ENCODE measurements at regions not wholly inside any gene's neighbourhood (a gene's known extent, or its start where the extent isn't known, plus 50 kb on each side); places are given as distances from the start of the nearest gene placed in this dataset.

DNA sequence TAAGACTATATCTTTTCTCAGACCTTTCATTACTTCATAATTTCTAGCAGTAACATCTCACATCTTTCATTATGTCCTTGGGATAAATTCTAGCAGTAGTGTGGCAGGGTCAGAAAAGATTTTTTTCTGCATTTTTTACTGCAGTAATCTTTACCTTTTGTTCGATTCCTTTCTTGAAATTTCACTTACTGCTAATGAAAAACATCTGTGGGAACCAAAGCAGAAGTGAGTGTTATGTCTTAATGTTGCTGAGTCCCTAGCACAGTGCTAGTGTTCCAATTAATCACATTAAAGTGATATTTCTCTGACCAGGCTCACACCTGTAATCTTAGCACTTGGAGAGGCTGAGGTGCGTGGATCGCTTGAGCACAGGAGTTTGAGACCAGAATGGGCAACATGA is 123.6 kb downstream of the EHF start:
- Histone ChIP-seq H3K9me3 (no peaks in the 10 kb centered on the region), H3K27ac (no peak overlapping the region), H3K27me3 (no peaks in the 10 kb centered on the region), H3K4me1 (peaks cover 0 to 23% (median 12%) of the 10 kb centered on the region in 4 donors), H3K4me3 (no peak overlapping the region), H3K36me3 (no peaks in the 10 kb centered on the region)
- intact Hi-C loops (cut with DNase I; ENCODE audit: low total_unique reads) = no loop called here
- TF ChIP-seq EP300 (IDR thresholded peaks at IDR 0.05) (no peak), POLR2AphosphoS5 (IDR thresholded peaks at IDR 0.05) (no peak), POLR2A (IDR thresholded peaks at IDR 0.05) (no peak)
- TF ChIP-seq, protein P1, sequence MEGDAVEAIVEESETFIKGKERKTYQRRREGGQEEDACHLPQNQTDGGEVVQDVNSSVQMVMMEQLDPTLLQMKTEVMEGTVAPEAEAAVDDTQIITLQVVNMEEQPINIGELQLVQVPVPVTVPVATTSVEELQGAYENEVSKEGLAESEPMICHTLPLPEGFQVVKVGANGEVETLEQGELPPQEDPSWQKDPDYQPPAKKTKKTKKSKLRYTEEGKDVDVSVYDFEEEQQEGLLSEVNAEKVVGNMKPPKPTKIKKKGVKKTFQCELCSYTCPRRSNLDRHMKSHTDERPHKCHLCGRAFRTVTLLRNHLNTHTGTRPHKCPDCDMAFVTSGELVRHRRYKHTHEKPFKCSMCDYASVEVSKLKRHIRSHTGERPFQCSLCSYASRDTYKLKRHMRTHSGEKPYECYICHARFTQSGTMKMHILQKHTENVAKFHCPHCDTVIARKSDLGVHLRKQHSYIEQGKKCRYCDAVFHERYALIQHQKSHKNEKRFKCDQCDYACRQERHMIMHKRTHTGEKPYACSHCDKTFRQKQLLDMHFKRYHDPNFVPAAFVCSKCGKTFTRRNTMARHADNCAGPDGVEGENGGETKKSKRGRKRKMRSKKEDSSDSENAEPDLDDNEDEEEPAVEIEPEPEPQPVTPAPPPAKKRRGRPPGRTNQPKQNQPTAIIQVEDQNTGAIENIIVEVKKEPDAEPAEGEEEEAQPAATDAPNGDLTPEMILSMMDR (IDR thresholded peaks at IDR 0.05) = no peak
- DNase-seq = no peak
- 79 to 84% (median 80%) methylated on average over 3 of the region's 3 CpGs for WGBS, 5 donors

DNA sequence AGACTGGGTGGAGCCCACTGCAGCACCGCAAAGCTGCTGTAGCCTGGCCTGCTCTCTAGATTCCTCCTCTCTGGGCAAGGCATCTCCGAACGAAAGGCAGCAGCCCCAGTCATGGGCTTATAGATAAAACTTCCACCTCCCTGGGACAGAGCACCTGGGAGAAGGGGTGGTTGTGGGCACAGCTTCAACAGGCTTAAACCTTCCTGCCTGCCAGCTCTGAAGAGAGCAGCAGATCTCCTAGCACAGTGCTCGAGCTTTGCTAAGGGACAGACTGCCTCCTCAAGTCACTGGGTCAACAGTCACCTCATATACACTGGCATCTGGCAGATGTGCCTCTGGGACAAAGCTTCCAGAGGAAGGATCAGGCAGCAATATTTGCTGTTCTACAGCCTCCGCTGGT is 117.3 kb downstream of the EHF start:
- DNase-seq = no peak
- H3K27me3 ChIP-seq = no peaks in the 10 kb centered on the region
- H3K4me1 ChIP-seq = no peaks in the 10 kb centered on the region
- WGBS, 5 donors = 76 to 93% (median 87%) methylated on average over 3 to 5 of the region's 5 CpGs
- no peak overlapping the region for H3K27ac ChIP-seq
- H3K9me3 ChIP-seq = peaks cover 0 to 7% (median 5%) of the 10 kb centered on the region in 4 donors
- no peak overlapping the region for H3K4me3 ChIP-seq
- intact Hi-C loops (cut with DNase I; ENCODE audit: low total_unique reads) = no loop called here
- no peak for TF ChIP-seq POLR2A (IDR thresholded peaks at IDR 0.05)
- TF ChIP-seq POLR2AphosphoS5 (IDR thresholded peaks at IDR 0.05) = no peak
- TF ChIP-seq, protein P1 (IDR thresholded peaks at IDR 0.05) = no peak
- TF ChIP-seq EP300 (IDR thresholded peaks at IDR 0.05) = no peak
- no peaks in the 10 kb centered on the region for H3K36me3 ChIP-seq

DNA sequence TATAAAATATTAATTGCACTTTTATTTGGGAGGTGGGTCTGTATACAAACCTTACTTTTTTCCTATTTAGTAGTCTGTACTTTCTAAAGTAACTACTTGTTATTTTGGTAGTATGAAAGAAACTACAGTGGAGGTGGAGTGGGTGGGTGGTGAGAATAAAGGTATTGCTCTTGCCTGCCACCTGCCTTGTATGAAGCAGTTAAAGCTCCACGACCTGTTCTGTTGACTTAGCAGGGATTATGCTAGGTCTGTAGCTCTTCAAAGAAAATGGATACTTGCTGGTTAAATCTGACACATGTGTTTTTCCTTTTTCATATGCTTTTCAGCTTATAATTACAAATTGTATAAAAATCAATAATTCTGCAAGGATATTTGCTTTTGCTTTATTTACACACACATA is 111.9 kb downstream of the EHF start:
- H3K27me3 ChIP-seq = no peaks in the 10 kb centered on the region
- intact Hi-C loops (cut with DNase I; ENCODE audit: low total_unique reads) = no loop called here
- H3K4me3 ChIP-seq = no peak overlapping the region
- WGBS, 5 donors = 8 to 31% (median 14%) methylated on average over 1 of the region's 1 CpG
- DNase-seq = peak in 1 of 2 donors; percentile 43
- H3K9me3 ChIP-seq = no peaks in the 10 kb centered on the region
- no peaks in the 10 kb centered on the region for H3K36me3 ChIP-seq
- TF ChIP-seq POLR2A (IDR thresholded peaks at IDR 0.05) = no peak
- no peak for TF ChIP-seq POLR2AphosphoS5 (IDR thresholded peaks at IDR 0.05)
- TF ChIP-seq EP300 (IDR thresholded peaks at IDR 0.05) = no peak
- TF ChIP-seq, protein P1 (IDR thresholded peaks at IDR 0.05) = no peak
- H3K4me1 ChIP-seq = no peaks in the 10 kb centered on the region
- no peak overlapping the region for H3K27ac ChIP-seq

DNA sequence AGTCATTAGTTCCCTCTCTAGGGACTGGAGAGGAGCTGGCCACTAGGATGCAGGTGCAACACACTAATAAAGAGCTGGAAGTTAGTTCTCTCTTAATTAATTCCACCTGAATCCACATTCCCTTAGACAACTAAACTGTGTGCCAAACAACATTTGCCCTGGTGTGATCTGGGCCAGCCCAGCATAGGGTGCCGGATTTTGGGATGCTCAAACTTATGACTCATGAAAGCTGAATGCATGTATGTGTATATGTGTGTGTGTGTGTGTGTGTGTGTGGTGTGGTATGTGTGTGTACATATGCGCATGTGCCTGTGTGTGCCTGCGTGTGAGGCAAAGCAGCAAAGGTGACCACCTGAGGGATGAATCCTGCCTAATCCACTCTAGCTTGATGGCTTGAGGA is 110.7 kb downstream of the EHF start:
- intact Hi-C loops (cut with DNase I; ENCODE audit: low total_unique reads) = no loop called here
- 83 to 97% (median 92%) methylated on average over 3 of the region's 3 CpGs for WGBS, 5 donors
- H3K4me3 ChIP-seq = no peak overlapping the region

More for the DNA sequence above, 110.7 kb downstream of the EHF start:
- H3K4me1 ChIP-seq = no peaks in the 10 kb centered on the region
- no peaks in the 10 kb centered on the region for H3K27me3 ChIP-seq
- TF ChIP-seq POLR2AphosphoS5 (IDR thresholded peaks at IDR 0.05) (no peak), POLR2A (IDR thresholded peaks at IDR 0.05) (no peak), EP300 (IDR thresholded peaks at IDR 0.05) (no peak)
- TF ChIP-seq, protein P1 (IDR thresholded peaks at IDR 0.05) = no peak
- no peaks in the 10 kb centered on the region for H3K9me3 ChIP-seq
- no peak for DNase-seq
- H3K27ac ChIP-seq = no peak overlapping the region
- no peaks in the 10 kb centered on the region for H3K36me3 ChIP-seq
